GM12864 (cell line): ENCODE measurements at regions not wholly inside any gene's neighbourhood (a gene's known extent, or its start where the extent isn't known, plus 50 kb on each side); places are given as distances from the start of the nearest gene placed in this dataset.

Experiments
- DNase-seq: peaks from one replicate; pipeline ENCODE4 v3.0.0-alpha.2; 2011; ENCODE audit warnings: low read depth
- H3K4me3 ChIP-seq: 2 replicates; pipeline ENCODE4 v1.5.1; 2011; ENCODE audit warnings: mild to moderate bottlenecking, low read depth, low read length, control low read depth
- CTCF ChIP-seq: IDR thresholded peaks from 2 replicates; pipeline ENCODE4 v1.5.1; 2011; ENCODE audit warnings: low read depth, mild to moderate bottlenecking, moderate library complexity, low read length, control low read depth, inconsistent platforms; ENCODE audit errors: missing control alignments

GRCh38 chr10:125515571-125515970 is 167.4 kb downstream of the TEX36 start:
- no peak overlapping the region for H3K4me3 ChIP-seq
- no peak for DNase-seq
- TF ChIP-seq CTCF = no peak

GRCh38 chr10:125514206-125515162 is 168.5 kb downstream of the TEX36 start:
- no peak for TF ChIP-seq CTCF
- DNase-seq = no peak
- H3K4me3 ChIP-seq = no peak overlapping the region

GRCh38 chr10:125513429-125514182 is 169.4 kb downstream of the TEX36 start:
- DNase-seq = no peak
- no peak for TF ChIP-seq CTCF
- no peak overlapping the region for H3K4me3 ChIP-seq

GRCh38 chr10:125510998-125511397 is 172.0 kb downstream of the TEX36 start:
- no peak for TF ChIP-seq CTCF
- H3K4me3 ChIP-seq = no peak overlapping the region
- DNase-seq = no peak

GRCh38 chr10:125505648-125506047 is 177.3 kb downstream of the TEX36 start:
- H3K4me3 ChIP-seq = no peak overlapping the region
- no peak for DNase-seq
- no peak for TF ChIP-seq CTCF

- TF ChIP-seq CTCF = no peak
These were observed 180.7 kb downstream of the TEX36 start for GRCh38 chr10:125502276-125502675.

More at GRCh38 chr10:125502276-125502675, 180.7 kb downstream of the TEX36 start:
- H3K4me3 ChIP-seq = no peak overlapping the region
- DNase-seq = no peak
